Caki2 (cell line): ENCODE measurements at regions not wholly inside any gene's neighbourhood (a gene's known extent, or its start where the extent isn't known, plus 50 kb on each side); places are given as distances from the start of the nearest gene placed in this dataset.

Experiments used
- DNase-seq: peaks from one replicate; pipeline ENCODE4 v3.0.0-alpha.2; 2015; ENCODE audit warnings: low read depth
- in situ Hi-C: cut with HindIII; loops from 2 replicates; pipeline ENCODE4 v1.10.0; 2016; ENCODE audit warnings: low sequenced_read_pairs, low pct_unique_long_range_greater_than_20kb, mixed read lengths

DNA sequence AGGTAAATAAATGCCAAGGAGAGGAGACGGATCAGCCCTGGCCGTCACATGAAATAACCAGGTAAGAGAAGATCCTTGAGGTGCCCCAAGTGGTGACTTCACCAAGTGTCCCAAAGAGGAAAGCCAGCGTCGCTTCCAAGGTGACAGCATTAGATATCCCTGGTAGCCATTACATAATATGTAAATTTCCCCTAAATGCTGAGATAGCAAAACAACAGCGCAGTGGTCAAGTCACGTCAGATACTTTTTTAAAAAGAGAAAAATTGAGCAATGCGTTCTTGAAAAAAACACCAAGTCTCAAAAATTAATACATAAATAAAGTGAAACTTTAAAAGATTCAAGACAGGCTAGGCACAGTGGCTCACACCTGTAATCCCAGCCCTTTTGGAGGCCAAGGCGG is 100.2 kb downstream of the HTR5A start:
- in situ Hi-C loops, result no loop called here
- DNase-seq, result no peak

DNA sequence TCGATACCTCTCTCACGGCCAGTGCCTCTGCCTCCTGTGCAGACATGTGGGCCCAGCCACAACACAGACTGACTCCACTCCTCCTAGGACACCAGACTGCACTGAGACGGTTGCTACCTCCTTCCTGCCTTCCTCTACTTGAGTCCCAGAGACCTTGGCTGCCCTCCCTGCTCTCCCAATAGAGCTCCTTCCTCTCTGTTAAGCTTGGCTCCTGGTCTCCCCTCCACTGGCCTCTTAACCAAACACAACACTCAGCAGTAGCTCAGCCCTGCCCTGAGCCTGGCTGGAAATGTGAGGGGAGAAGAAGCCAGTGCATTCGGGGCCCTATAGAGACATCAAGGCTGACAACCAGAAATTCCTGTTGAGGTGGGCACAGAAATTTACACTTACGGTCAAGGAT is 102.0 kb downstream of the HTR5A start:
- DNase-seq, result no peak
- in situ Hi-C loops, result no loop called here

DNA sequence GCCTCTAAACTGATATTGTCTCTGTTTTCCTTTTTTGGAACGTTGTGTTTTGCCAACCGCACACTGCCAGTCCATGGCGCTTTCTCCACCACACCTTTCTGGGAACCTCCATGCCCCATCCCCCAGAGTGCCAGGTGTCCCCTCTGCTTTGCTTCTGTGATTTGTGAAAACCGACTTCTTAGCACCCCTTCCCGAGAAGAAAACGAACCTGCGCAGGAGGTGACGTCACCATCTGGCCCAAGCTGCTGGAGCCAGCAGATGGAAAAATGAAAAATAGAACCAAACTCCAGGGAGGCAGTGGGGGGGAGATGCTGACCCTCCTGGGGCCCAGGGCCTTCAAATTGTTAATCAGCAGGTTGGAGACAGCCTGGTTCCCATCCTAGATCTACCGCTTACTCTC is 103.8 kb downstream of the HTR5A start:
- in situ Hi-C loops, result no loop called here
- no peak for DNase-seq

DNA sequence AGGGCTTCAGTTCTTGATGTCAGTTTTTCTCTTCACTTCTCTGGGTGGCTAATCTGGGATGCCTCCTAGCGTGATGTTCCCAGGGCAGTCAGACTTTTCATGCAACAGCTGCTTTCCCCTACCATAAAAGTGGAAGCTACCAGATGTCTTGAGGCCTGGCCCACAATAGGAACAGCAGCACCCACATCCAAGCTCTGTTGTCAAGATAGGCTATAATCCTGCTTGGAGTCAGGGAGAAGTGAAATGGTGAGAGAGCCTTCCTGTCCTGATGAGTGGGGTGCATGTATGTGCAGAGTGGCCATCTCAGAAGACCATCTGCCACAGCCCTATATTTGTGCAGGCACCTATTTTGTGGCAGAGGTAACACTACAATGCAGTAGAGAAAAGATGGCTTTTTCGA is 108.0 kb downstream of the HTR5A start:
- no peak for DNase-seq
- in situ Hi-C loops, result no loop called here

DNA sequence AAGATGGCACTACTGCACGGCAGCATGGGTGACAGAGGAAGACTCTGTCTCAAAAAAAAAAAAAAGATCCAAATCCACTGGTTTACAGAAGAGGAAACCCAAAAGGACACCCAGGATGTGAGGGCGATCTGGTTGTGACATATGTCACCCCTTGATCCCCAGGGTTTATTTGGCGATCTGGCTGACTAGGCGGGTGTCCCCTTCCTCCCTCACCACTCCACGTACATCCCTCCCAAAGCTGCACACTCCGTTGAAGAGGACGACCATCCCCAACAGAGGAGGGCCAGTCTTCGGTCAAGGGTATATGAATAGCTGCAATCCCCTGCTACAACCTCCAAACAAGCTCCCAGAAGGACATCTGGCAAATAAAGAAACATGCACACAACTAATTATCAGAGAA is 111.6 kb downstream of the HTR5A start:
- in situ Hi-C loops, result no loop called here
- no peak for DNase-seq

DNA sequence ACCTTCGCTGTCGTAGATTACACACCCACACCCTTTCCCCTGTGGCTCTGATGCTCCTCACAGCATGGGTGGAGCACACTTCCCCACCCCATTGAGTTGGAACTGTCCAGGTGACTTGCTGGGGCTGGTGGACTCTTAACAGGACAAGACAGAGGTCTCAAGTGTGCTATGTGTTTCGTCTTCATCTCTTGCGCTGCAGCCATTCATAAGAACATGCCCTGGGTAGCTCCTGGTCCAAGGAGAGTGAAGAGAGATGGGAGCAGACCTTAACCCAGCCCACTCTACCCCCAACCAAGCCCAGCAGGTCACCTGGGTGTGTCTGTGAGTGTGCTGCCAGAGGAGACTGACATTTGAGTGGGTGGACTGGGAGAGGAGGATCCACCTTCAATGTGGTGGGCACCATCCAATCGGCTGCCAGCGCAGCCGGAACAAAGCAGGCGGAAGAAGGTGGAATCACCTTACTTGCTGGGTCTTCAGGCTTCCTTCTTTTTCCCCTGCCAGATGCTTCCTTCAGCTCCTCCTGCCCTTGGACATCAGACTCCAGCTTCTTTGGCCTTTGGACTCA is 112.4 kb downstream of the HTR5A start:
- DNase-seq, result no peak
- in situ Hi-C loops, result no loop called here

DNA sequence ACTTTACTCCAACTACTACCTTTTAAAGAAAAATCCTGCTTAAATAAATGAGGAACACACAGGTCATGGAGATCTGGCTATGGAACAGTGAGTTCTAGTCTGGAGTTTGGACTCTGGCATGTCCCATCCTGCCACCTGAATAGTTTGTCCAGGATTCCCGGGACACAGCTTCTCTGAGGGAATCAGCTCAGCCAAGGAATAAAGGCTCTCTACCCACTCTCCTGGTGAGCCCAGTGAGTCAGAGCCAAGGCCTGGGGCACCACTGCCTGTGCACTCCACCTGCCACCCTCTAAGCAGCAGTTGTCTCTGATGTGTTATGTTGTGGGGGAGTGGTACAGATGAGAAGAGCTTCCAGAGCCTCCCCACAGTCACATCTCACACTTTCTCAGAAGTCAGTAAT is 113.5 kb downstream of the HTR5A start:
- in situ Hi-C loops, result no loop called here

DNA sequence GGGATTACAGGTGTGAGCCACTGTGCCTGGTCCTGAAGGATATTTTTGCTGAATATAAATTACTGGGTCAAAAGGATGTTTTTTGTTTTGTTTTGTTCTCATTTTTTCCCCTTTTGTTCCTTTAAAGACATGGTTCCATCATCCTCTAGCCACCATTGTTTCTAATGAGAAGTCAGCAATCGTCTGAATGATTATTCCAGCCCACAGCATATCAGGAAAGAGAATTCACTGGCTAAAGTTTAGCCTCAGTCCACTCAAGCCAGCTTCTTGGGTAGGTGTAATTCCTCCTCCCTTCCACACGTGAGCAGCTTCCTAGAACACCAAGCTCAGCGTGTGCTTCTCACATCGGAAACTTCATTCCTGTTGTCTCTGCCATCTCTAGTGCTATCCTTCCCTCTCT is 112.8 kb upstream of the INSIG1 start:
- in situ Hi-C loops, result no loop called here
- no peak for DNase-seq

More for the DNA sequence above, 113.5 kb downstream of the HTR5A start:
- DNase-seq, result no peak

DNA sequence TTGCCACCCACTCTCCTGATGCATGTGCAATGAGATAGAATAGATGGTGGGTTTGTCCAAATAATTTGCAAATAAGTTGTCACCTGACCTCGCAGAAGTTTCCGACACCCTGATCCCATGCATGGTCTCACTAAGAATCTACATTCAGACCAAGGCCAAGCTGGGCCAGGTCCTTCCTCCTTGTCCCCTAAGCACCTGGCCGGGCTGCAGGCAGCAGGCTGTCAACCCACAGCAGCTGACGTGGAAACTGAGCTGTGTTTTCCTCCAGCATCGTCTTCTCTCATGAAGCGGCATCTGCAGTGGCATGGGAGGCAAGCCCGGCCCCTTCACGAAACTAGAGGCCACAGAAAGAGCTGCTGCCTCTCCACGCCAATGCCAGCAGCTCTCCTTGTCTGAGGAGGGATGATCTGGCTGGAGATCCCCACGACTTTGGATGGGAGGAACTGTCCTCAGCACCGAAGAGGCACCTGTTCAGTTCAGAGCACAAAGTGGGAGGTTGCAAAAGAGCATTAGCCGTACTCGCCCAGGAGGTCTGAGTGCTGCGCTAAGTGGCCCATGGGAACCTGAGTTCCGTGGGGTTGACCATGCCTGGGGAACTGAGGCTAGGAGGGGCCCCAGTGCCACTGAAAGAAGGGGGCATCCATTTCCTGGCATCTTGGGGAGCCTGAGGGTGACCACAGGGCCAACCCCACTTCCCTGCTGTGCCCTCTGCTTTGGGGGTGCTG is 110.5 kb upstream of the INSIG1 start:
- in situ Hi-C loops, result no loop called here

DNA sequence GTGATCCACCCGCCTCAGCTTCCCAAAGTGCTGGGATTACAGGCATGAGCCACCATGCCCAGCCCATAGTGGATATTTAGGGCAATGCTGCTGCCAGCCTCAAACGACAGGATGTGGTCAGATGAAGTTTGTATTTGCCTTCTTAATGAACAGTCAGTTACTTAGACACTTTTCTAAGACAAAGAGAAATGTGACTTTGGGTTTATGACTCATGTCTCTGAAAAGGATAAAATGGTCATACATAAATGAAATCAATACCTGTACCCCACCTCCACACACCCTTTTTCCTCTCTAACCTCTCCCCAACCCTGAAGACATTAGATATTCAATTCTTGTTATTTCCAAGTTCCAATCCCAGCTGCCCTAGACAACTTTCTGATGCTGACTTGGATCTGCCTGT is 109.3 kb upstream of the INSIG1 start:
- DNase-seq, result no peak
- in situ Hi-C loops, result no loop called here

More for the DNA sequence above, 110.5 kb upstream of the INSIG1 start:
- DNase-seq, result no peak

DNA sequence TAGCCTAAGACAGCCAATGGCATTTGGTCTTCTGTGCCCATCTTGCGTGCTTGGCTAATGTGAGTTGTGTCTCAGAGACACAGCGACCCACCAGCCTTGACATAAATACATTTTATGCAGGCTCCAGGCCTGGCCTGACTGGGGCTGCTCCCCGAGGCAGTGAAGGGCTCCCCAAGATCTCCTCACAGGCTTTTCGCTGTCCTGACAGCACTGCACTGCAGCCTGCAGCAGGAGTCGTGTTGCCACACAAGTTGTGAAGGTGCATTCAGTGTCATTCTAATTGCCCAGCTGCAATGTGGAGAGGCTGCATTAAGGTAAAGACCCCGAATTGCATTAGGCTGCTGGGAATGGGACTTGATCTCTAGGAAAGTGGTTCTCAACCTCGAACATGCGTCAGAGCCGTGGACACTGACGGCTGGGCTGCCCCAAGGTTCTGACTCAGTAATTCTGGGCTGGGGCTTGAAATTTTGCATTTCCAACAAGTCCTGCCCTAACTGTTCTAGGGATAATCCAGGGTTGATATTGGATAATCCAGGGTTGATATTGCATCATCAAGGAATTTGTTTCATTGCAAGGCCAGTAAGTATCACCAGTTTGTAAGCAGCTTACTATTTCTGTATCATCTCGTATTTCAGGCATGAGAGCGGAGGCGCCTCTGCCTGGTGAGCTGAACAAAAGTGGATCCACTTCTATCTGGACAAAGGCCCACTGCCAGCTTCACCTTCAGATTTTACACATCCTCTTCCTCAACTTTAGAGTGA is 108.7 kb upstream of the INSIG1 start:
- DNase-seq, result no peak
- in situ Hi-C loops, result no loop called here

DNA sequence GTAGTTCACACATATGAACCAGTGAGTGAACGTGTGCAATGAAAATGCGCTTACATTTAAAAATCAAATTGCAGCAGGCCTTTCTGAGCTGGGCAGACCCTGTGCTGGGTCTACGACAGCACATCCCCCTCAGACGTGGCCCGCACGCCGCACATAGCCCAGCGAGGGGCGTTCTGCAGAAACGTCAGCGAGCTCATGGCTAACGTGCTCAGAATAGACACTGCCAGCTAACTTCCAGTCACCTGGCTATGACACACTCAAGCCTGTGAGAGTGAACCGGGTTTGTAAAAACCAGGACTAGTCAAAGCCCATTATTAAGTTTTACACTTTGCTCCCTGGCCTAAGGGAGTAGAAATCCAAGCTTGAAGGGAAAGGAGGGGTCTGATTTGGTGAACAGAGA is 108.1 kb upstream of the INSIG1 start:
- in situ Hi-C loops, result no loop called here

DNA sequence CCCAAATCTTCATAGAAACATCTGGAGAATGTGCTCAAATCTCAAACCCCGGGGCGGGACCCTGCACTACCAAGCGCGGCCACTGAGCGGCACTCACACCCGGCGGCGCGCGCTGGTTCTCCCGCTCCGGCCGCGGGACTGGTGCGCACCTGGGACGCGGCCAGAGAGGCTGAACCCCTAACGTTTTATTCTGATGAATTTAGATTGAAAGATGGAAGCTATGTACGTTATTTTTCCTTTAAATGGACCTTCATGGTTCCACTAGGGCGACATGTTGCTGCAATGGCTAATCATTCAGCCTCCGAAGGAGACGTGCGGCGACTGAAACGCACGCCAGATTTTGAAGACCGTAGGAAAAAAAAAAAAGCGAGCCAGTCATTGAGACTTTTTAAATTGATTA is 107.0 kb upstream of the INSIG1 start:
- in situ Hi-C loops, result no loop called here
- DNase-seq, result no peak

More for the DNA sequence above, 108.1 kb upstream of the INSIG1 start:
- DNase-seq, result no peak

DNA sequence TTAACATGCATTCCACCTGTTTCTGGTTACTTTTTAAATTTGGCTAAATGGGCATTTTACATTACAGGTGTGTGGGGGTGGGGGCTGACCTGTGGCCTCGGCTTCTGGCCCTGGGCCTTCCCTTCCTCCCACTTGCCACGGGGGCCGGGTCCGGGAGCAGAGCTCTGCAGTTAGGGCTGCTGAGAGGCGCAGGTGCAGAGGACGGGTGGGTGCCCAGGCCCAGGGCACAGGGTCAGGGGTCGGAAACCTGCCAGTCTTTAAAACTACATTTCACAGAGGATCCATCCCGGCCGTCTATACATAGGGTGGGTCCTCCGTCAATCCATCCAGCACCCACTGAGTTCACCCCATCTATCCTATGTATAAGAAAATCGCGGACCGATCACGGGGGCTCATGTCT is 106.5 kb upstream of the INSIG1 start:
- in situ Hi-C loops, result no loop called here
- DNase-seq, result no peak

DNA sequence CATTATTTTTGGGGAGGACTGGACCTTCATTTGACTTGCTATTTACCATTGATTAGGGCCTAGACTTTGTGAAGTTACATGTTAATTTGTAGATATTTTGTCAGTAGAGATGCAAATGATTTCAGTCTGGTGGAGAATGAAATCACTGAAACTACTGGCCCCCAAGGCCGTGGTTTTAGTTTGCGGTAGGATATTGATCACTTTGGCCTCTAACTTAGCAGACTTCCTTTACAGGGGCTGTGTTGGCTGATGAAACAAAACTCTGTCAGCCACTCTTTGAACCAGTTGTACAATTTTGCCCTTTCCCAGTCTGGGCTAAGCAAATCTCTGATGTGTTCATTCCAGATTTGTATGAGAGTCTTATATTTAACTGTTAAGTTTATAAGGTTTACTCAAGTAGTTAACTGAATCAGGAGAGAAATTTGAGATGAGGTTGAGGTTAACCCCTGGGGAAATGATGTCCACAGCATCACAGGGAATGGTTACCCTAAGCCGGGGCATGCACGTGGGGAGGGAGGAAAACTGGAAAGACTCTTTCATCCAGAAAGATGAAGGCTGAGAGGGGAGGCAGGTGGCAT is 105.7 kb upstream of the INSIG1 start:
- no peak for DNase-seq
- in situ Hi-C loops, result no loop called here

DNA sequence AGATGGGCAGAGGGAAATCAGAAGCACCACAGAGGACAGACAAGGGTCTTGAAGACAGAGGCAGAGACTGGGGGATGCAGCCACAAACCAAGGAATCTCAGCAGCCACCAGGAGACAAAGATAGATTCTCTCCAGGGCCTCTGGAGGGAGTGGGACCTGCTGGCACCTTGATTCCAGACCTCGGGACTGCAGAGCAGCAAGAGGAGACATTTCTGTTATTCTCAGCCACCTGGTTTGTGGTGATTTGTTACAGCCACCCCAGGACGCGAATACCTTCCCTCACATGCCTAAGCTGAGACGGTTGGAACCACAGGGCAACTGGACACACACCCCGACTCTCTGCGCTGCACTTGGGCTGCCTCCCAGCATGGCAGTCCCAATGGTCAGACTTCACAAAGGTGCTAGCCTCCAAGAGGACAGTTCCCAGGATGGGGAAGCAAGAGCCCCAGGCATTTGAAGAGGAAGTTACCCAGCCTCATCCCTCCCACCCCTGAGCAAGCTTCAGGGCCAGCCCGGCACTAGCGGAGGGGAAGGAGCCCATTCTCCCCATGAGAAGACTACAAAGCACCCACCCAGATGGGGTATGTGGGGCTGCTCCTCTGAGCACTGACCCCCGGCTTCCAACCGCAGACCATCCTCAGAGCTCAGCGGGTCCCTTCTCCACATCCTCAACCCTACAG is 104.6 kb upstream of the INSIG1 start:
- no peak for DNase-seq
- in situ Hi-C loops, result no loop called here

DNA sequence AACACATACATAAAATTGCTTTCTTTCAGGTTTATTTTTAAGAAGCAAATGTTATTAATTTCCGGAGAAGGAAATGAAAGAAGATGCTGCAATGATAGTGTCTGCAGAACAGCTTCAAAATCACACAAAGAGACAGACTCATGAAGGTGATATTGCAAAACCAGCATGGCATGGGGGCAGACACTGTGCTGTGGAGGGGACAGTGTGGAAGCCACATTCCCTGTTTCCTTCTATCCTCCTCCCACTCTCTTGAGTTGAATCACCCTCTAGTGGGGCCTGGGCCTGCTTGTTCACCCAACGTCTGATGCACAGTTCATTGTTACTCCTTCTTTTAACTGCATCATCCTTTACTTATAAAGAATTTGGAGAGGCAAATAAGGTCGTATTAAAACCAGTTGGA is 104.0 kb upstream of the INSIG1 start:
- in situ Hi-C loops, result no loop called here

DNA sequence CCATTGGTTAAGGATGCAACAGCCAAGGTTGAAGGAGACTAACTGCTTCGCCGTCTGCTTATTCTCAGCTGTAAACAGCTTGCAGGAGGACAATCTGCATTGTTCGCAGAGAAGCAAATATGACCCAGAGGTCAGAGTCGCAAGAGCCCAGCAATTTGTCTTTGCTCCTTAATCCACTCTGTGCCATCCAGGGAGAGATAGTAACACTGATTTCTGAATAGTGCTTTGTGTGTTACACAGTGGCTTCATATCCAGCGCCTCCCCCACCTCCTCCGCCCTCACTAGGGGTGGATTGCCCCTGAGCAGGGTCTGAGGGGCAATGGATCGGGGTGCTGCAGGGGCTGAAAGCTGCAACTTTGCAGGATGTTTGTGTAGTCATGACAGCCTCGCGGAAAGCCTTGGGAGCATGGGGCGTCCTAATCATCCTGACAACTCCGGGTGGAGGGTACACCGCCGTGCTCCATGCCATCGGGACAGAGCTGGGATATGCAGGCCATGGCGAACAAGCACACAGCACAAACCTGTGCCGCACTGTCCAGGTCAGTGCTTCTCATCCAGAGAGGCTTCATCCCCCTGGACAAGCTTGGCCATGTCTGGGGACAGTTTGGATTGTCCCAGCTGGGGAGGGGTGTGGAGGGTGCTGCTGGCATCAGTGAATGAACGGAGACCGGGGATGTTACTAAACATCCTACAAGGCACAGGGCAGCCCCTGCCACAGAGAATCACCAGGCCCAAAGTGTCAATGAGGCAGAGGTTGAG is 103.1 kb upstream of the INSIG1 start:
- in situ Hi-C loops, result no loop called here
- DNase-seq, result no peak

More for the DNA sequence above, 104.0 kb upstream of the INSIG1 start:
- no peak for DNase-seq
